SU-DHL-6 (cell line): ENCODE measurements at regions not wholly inside any gene's neighbourhood (a gene's known extent, or its start where the extent isn't known, plus 50 kb on each side); places are given as distances from the start of the nearest gene placed in this dataset.
"Not testable (repeated sequence)": the region's sequence is repeated elsewhere in the genome, so short reads cannot be mapped to it uniquely, and the experiment has no call there.

ENCODE experiments used
- H2AFZ ChIP-seq: fragments of 200-600 bp; sonication (generic); 2 replicates; pipeline ENCODE4 v1.6.1; 2014; ENCODE audit warnings: low read depth, mild to moderate bottlenecking, moderate library complexity, mixed read lengths, antibody characterized with exemption, low read length; ENCODE audit not compliant: severe bottlenecking
- H3F3A ChIP-seq: fragments of 200-600 bp; shearing (Covaris generic); 2 replicates; pipeline ENCODE4 v1.6.0; 2016; ENCODE audit warnings: antibody characterized with exemption, mild to moderate bottlenecking; ENCODE audit not compliant: insufficient read depth
- H3K27ac ChIP-seq: fragments of 200-600 bp; sonication (generic); 2 replicates; pipeline ENCODE4 v1.5.1; 2016; ENCODE audit warnings: low read depth, mild to moderate bottlenecking, low read length, moderate library complexity, mixed read lengths
- H3K27me3 ChIP-seq: fragments of 200-600 bp; sonication (generic), shearing (Covaris generic); 2 replicates; pipeline ENCODE4 v1.6.0; 2014; ENCODE audit warnings: mild to moderate bottlenecking, low read length
- H3K36me3 ChIP-seq: fragments of 200-600 bp; sonication (generic); 2 replicates; pipeline ENCODE4 v1.6.1; 2014; ENCODE audit warnings: mild to moderate bottlenecking, low read length, mixed read lengths
- H3K4me2 ChIP-seq: fragments of 300-600, 200-600 bp; shearing (Covaris generic), sonication (generic); 2 replicates; pipeline ENCODE4 v1.6.0; 2014; ENCODE audit warnings: low read length, low read depth, mild to moderate bottlenecking; ENCODE audit not compliant: poor library complexity, severe bottlenecking
- H3K4me3 ChIP-seq: fragments of 200-600 bp; sonication (generic); 2 replicates; pipeline ENCODE4 v1.5.1; 2014; ENCODE audit warnings: antibody characterized with exemption, low read length, mild to moderate bottlenecking, mixed read lengths; ENCODE audit not compliant: insufficient read depth, poor library complexity, severe bottlenecking
- H3K79me2 ChIP-seq: fragments of 200-600 bp; sonication (generic); 2 replicates; pipeline ENCODE4 v1.6.1; 2014; ENCODE audit warnings: mild to moderate bottlenecking, low read length, moderate library complexity; ENCODE audit not compliant: insufficient read depth
- H3K9ac ChIP-seq: fragments of 200-600 bp; sonication (generic); 2 replicates; pipeline ENCODE4 v1.7.0; 2014; ENCODE audit warnings: mild to moderate bottlenecking, low read length
- H3K9me2 ChIP-seq: fragments of 200-600 bp; sonication (generic); replicated peaks from 2 replicates; pipeline ENCODE4 v1.6.1; 2014; ENCODE audit warnings: low read length; ENCODE audit not compliant: insufficient read depth
- H3K9me3 ChIP-seq: fragments of 200-600 bp; sonication (generic); 2 replicates; pipeline ENCODE4 v1.6.1; 2014; ENCODE audit warnings: low read length, mixed read lengths; ENCODE audit not compliant: insufficient read depth
- H4K20me1 ChIP-seq: fragments of 200-600 bp; sonication (generic); 2 replicates; pipeline ENCODE4 v1.6.1; 2014; ENCODE audit warnings: low read depth, mild to moderate bottlenecking, antibody characterized with exemption, low read length, moderate library complexity, mixed read lengths
- EZH2phosphoT487 ChIP-seq: fragments of 200-600 bp; sonication (generic), shearing (Covaris generic); conservative IDR thresholded peaks from 2 replicates; pipeline ENCODE4 v1.6.1; 2018; ENCODE audit warnings: mild to moderate bottlenecking, antibody characterized with exemption, low read length, moderate library complexity, mixed read lengths
- TF ChIP-seq, protein P1 (sequence below): fragments of 200-600 bp; sonication (generic); IDR thresholded peaks from one replicate; pipeline ENCODE4 v1.5.1; 2017; ENCODE audit warnings: antibody characterized with exemption, mild to moderate bottlenecking, low read length, moderate library complexity; ENCODE audit not compliant: insufficient read depth, poor library complexity, severe bottlenecking

DNA sequence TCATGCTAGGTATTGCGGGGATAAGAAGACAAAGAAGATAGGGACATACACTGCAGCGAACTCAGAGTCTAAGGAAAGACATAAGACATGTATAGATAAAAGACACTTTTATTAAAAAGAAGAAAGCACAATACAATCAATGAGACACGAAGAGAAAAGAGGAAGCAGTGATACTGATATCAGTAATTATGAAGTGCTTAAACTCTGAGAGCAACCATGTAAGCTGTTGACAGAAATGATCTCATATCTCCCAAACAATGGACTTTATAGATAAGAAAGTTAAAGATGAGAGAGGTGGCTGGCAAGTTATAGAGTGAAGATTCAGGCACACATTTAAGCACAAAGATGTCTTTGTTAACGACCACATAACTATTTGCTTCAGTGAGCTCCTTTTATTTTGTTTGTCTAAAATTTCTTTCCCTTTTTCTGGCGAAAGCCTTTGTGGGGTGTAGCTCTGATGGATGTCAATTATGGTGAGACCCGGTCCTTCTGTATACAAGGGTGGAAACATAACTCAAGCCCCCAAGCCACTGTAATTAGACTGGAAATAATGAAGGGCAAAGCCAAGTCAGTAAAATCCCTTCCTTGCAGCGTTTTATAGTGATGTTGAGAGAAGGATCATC lies 818.0 kb upstream of the SLC10A2 start:
- Histone ChIP-seq H2AFZ (no peak overlapping the region), H3K79me2 (no peaks in the 10 kb centered on the region), H3K9me3 (no peaks in the 10 kb centered on the region), H3K4me2 (no peak overlapping the region), H4K20me1 (no peaks in the 10 kb centered on the region), H3K36me3 (no peaks in the 10 kb centered on the region), H3K9me2 (no peaks in the 10 kb centered on the region), H3K27me3 (no peaks in the 10 kb centered on the region), H3K9ac (no peak overlapping the region), H3F3A (no peaks in the 10 kb centered on the region), H3K27ac (no peak overlapping the region), H3K4me3 (no peak overlapping the region)
- TF ChIP-seq, protein P1, sequence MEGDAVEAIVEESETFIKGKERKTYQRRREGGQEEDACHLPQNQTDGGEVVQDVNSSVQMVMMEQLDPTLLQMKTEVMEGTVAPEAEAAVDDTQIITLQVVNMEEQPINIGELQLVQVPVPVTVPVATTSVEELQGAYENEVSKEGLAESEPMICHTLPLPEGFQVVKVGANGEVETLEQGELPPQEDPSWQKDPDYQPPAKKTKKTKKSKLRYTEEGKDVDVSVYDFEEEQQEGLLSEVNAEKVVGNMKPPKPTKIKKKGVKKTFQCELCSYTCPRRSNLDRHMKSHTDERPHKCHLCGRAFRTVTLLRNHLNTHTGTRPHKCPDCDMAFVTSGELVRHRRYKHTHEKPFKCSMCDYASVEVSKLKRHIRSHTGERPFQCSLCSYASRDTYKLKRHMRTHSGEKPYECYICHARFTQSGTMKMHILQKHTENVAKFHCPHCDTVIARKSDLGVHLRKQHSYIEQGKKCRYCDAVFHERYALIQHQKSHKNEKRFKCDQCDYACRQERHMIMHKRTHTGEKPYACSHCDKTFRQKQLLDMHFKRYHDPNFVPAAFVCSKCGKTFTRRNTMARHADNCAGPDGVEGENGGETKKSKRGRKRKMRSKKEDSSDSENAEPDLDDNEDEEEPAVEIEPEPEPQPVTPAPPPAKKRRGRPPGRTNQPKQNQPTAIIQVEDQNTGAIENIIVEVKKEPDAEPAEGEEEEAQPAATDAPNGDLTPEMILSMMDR, result no peak
- no peak for TF ChIP-seq EZH2phosphoT487

GRCh38 chr13:103883698-103884097 lies 817.5 kb upstream of the SLC10A2 start:
- H3K9me3 ChIP-seq, result no peaks in the 10 kb centered on the region
- no peaks in the 10 kb centered on the region for H3K9me2 ChIP-seq
- no peaks in the 10 kb centered on the region for H4K20me1 ChIP-seq
- no peaks in the 10 kb centered on the region for H3K36me3 ChIP-seq
- H2AFZ ChIP-seq, result no peak overlapping the region
- H3K9ac ChIP-seq, result no peak overlapping the region
- no peaks in the 10 kb centered on the region for H3K79me2 ChIP-seq
- H3K27ac ChIP-seq, result no peak overlapping the region
- TF ChIP-seq, protein P1, result no peak
- TF ChIP-seq EZH2phosphoT487, result no peak
- no peak overlapping the region for H3K4me2 ChIP-seq
- H3F3A ChIP-seq, result no peaks in the 10 kb centered on the region
- H3K4me3 ChIP-seq, result no peak overlapping the region
- H3K27me3 ChIP-seq, result no peaks in the 10 kb centered on the region

- no peak overlapping the region for H3K4me2 ChIP-seq
- H3K27me3 ChIP-seq, result no peaks in the 10 kb centered on the region
- no peaks in the 10 kb centered on the region for H3K9me2 ChIP-seq
- H3K27ac ChIP-seq, result no peak overlapping the region
- H4K20me1 ChIP-seq, result no peaks in the 10 kb centered on the region
- H3K9ac ChIP-seq, result no peak overlapping the region
- H3K36me3 ChIP-seq, result no peaks in the 10 kb centered on the region
- H3K4me3 ChIP-seq, result no peak overlapping the region
- H3K9me3 ChIP-seq, result no peaks in the 10 kb centered on the region
- no peaks in the 10 kb centered on the region for H3F3A ChIP-seq
- no peak overlapping the region for H2AFZ ChIP-seq
- no peak for TF ChIP-seq EZH2phosphoT487
- no peaks in the 10 kb centered on the region for H3K79me2 ChIP-seq
Observed at GRCh38 chr13:103883164-103883563, 816.9 kb upstream of the SLC10A2 start.

GRCh38 chr13:103880146-103880545 lies 813.9 kb upstream of the SLC10A2 start:
- H3K9me3 ChIP-seq, H3K4me2 ChIP-seq, H3K79me2 ChIP-seq, H3K9ac ChIP-seq, H3F3A ChIP-seq, H3K4me3 ChIP-seq, H3K27ac ChIP-seq, H4K20me1 ChIP-seq, H2AFZ ChIP-seq, H3K27me3 ChIP-seq, H3K36me3 ChIP-seq, H3K9me2 ChIP-seq: not testable (repeated sequence)
